ENCODE measurements at regions not wholly inside any gene's neighbourhood (a gene's known extent, or its start where the extent isn't known, plus 50 kb on each side); places are given as distances from the start of the nearest gene placed in this dataset.

GRCh38 chr4:121479808-121480207, 99.0 kb upstream of the QRFPR start:
- ATAC-seq (no peak), DNase-seq (ENCODE audit: low spot score) (no peak)
- Mint-ChIP-seq H3K4me1 (no peaks in the 10 kb centered on the region), H3K9me3 (peaks cover 14% of the 10 kb centered on the region), H3K36me3 (peaks cover 11% of the 10 kb centered on the region; the same call in 1 of the 2 replicates), H3K27me3 (ENCODE audit: low read depth) (no peaks in the 10 kb centered on the region; the same call in 1 of the 2 replicates), H3K4me3 (no peak overlapping the region), H3K27ac (no peak overlapping the region)
- POLR2A ChIA-PET: no interaction called here
- CTCF ChIA-PET: no interaction called here
- TF ChIP-seq NFATC4 (CRISPR knock-in tag; IDR thresholded peaks at IDR 0.05) (no peak), OVOL2 (CRISPR knock-in tag; IDR thresholded peaks at IDR 0.05; ENCODE audit: borderline replicate concordance) (no peak), ZNF416 (CRISPR knock-in tag; IDR thresholded peaks at IDR 0.05) (no peak), ATF3 (CRISPR knock-in tag; conservative IDR thresholded peaks at IDR 0.05) (no peak), NR3C1 (CRISPR knock-in tag; conservative IDR thresholded peaks at IDR 0.05; ENCODE audit: low read depth) (no peak), ZNF138 (CRISPR knock-in tag; conservative IDR thresholded peaks at IDR 0.05) (no peak), USF2 (CRISPR knock-in tag; IDR thresholded peaks at IDR 0.05) (no peak), ZNF512 (CRISPR knock-in tag; IDR thresholded peaks at IDR 0.05; ENCODE audit: borderline replicate concordance) (no peak)
- TF ChIP-seq, protein P1, sequence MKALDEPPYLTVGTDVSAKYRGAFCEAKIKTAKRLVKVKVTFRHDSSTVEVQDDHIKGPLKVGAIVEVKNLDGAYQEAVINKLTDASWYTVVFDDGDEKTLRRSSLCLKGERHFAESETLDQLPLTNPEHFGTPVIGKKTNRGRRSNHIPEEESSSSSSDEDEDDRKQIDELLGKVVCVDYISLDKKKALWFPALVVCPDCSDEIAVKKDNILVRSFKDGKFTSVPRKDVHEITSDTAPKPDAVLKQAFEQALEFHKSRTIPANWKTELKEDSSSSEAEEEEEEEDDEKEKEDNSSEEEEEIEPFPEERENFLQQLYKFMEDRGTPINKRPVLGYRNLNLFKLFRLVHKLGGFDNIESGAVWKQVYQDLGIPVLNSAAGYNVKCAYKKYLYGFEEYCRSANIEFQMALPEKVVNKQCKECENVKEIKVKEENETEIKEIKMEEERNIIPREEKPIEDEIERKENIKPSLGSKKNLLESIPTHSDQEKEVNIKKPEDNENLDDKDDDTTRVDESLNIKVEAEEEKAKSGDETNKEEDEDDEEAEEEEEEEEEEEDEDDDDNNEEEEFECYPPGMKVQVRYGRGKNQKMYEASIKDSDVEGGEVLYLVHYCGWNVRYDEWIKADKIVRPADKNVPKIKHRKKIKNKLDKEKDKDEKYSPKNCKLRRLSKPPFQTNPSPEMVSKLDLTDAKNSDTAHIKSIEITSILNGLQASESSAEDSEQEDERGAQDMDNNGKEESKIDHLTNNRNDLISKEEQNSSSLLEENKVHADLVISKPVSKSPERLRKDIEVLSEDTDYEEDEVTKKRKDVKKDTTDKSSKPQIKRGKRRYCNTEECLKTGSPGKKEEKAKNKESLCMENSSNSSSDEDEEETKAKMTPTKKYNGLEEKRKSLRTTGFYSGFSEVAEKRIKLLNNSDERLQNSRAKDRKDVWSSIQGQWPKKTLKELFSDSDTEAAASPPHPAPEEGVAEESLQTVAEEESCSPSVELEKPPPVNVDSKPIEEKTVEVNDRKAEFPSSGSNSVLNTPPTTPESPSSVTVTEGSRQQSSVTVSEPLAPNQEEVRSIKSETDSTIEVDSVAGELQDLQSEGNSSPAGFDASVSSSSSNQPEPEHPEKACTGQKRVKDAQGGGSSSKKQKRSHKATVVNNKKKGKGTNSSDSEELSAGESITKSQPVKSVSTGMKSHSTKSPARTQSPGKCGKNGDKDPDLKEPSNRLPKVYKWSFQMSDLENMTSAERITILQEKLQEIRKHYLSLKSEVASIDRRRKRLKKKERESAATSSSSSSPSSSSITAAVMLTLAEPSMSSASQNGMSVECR (CRISPR knock-in tag; IDR thresholded peaks at IDR 0.05; ENCODE audit: borderline replicate concordance): no peak
- TF ChIP-seq, protein P2, sequence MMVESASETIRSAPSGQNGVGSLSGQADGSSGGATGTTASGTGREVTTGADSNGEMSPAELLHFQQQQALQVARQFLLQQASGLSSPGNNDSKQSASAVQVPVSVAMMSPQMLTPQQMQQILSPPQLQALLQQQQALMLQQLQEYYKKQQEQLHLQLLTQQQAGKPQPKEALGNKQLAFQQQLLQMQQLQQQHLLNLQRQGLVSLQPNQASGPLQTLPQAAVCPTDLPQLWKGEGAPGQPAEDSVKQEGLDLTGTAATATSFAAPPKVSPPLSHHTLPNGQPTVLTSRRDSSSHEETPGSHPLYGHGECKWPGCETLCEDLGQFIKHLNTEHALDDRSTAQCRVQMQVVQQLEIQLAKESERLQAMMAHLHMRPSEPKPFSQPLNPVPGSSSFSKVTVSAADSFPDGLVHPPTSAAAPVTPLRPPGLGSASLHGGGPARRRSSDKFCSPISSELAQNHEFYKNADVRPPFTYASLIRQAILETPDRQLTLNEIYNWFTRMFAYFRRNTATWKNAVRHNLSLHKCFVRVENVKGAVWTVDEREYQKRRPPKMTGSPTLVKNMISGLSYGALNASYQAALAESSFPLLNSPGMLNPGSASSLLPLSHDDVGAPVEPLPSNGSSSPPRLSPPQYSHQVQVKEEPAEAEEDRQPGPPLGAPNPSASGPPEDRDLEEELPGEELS (CRISPR knock-in tag; IDR thresholded peaks at IDR 0.05): no peak
- TF ChIP-seq, protein P3, sequence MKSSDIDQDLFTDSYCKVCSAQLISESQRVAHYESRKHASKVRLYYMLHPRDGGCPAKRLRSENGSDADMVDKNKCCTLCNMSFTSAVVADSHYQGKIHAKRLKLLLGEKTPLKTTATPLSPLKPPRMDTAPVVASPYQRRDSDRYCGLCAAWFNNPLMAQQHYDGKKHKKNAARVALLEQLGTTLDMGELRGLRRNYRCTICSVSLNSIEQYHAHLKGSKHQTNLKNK (CRISPR knock-in tag; IDR thresholded peaks at IDR 0.05): no peak
- TF ChIP-seq, protein P4, sequence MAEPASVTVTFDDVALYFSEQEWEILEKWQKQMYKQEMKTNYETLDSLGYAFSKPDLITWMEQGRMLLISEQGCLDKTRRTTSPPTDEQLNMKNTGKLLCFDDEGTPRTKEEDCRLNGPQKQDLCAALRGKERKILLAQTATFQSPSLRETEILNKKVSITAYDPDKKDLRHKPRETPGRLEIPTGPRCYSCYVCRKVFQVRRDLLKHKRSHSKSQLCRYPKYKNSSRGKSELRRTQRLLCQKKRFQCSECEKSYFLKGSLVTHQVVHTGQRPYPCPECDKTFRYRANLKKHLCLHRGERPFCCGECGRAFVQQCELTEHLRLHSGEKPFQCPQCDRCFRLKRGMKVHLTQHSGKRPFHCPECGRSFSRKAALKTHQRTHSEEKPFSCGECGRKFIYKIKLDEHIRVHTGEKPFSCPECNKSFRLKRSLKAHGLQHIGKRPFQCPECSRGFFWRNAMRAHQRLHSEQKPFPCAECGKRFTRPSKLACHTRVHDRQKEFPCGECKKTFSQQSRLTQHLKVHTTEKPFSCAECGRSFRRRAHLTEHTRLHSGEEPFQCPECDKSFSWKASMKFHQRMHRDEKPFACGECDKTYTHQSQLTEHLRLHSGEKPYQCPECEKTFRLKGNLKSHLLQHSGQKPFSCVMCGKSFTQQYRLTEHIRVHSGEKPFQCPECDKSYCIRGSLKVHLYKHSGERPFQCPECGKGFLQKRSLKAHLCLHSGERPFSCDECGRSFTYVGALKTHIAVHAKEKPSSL (CRISPR knock-in tag; conservative IDR thresholded peaks at IDR 0.05): no peak
- TF ChIP-seq, protein P5, sequence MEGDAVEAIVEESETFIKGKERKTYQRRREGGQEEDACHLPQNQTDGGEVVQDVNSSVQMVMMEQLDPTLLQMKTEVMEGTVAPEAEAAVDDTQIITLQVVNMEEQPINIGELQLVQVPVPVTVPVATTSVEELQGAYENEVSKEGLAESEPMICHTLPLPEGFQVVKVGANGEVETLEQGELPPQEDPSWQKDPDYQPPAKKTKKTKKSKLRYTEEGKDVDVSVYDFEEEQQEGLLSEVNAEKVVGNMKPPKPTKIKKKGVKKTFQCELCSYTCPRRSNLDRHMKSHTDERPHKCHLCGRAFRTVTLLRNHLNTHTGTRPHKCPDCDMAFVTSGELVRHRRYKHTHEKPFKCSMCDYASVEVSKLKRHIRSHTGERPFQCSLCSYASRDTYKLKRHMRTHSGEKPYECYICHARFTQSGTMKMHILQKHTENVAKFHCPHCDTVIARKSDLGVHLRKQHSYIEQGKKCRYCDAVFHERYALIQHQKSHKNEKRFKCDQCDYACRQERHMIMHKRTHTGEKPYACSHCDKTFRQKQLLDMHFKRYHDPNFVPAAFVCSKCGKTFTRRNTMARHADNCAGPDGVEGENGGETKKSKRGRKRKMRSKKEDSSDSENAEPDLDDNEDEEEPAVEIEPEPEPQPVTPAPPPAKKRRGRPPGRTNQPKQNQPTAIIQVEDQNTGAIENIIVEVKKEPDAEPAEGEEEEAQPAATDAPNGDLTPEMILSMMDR (IDR thresholded peaks at IDR 0.05): no peak

All from WTC11 (cell line).